Middle frontal gyrus (tissue), 1 donor: ENCODE measurements at regions not wholly inside any gene's neighbourhood (a gene's known extent, or its start where the extent isn't known, plus 50 kb on each side); places are given as distances from the start of the nearest gene placed in this dataset.

Experiments used
- DNase-seq: peaks from one replicate; pipeline ENCODE4 v3.0.0-alpha.2; 2015; ENCODE audit warnings: low spot score; ENCODE audit errors: extremely low spot score

DNA sequence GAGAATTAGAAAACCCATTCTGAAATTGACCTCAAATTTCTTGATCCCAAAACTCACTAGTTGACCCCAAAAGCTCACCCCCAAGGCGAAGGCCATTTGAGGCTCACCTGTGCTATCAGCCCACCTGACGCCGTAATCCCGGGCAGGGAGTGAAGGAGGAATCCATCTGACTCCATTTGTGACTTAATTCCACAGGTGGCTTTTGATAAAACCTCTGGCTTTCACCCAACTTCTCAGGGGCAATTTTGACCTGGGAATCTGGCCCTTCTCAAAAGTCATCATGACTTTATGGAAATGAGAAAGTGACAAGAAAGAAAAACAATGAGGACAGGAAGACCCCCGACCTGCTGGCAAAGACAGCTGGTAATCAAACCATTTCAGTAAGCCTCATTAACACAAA is 86.9 kb upstream of the SALL3 start:
- DNase-seq, result no peak

DNA sequence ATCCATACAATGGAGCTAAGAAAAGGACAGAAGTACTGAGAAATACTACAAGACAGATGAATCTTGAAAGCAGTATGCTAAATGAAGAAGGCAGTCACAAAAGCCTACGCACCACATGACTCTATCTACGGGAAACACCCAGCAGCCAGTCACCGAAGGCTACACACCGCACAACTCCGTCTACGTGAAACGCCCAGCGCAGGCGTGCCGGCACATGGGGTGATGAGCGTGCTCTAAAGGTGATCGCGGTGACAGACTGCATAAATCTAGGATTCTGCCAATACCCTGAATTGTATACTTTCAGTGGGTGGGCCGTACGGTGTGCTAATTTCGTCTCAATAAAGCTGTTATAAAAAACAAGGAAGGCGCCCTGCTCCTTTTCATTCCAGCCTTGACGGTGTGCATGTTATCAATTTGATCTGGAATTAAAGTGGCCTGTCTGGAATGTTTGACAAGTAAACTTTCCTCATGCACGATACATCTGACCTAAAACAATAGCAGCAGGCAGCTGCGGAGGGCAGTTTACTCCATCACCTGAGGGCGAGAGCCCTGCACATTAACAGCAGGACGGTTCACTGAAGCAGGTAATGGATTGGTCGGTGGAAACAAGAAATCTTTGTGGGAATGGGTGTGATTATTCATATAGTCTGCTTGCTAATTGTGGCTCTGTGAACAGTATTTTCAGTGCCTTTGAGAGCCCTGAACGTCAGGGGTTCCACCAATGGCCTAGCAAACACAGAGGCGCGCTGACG is 86.2 kb upstream of the SALL3 start:
- DNase-seq, result no peak

DNA sequence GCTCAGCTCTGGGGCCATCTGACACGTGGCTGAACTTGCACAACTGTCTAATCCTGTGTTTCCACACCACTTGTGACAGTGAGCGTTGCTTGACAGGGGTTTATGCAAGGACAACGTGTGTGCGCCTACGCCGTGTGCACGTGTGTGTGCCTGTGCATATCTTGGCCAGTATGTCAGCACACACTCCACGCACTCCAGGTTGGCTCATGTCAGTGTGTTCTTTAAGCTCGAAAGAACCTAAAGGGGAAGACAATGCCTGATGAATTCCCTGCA is 85.6 kb upstream of the SALL3 start:
- no peak for DNase-seq

DNA sequence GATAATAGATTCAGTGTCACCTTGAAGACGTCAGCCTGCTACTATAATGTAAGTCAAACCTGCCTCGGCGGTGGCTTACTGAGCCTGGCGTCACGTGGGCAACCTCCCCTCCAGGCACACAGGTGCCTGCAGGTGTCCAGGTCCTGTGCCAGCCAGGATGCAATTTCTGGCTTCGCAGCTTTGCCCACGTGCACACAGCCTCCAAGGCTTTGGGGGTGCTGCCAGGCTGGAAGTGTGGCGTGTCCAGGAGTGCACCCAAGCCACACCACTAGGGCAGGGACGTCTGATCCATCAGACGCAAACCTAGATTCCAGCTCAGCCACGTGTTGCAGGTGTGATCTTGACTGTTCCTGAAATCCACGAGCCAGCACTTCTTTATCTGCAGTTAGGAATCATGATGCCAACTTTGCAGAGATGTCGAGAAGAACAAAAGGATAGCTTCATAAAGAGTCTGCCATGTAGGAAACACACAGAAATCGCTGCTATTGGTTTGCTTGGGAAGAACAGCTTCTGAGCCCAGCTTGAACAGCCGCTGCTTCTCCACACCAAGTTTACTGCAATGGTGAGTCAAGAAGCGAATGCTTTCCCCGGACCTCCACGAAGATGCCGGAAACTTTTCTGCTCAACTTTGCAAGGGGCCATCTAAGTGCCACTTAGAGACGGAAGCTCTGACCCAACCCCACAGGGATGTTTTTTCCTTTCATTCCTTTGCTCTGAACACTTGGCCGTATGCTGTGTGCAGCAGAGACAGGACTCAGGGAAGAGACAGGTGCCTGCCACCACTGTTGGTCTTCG is 84.2 kb upstream of the SALL3 start:
- no peak for DNase-seq

DNA sequence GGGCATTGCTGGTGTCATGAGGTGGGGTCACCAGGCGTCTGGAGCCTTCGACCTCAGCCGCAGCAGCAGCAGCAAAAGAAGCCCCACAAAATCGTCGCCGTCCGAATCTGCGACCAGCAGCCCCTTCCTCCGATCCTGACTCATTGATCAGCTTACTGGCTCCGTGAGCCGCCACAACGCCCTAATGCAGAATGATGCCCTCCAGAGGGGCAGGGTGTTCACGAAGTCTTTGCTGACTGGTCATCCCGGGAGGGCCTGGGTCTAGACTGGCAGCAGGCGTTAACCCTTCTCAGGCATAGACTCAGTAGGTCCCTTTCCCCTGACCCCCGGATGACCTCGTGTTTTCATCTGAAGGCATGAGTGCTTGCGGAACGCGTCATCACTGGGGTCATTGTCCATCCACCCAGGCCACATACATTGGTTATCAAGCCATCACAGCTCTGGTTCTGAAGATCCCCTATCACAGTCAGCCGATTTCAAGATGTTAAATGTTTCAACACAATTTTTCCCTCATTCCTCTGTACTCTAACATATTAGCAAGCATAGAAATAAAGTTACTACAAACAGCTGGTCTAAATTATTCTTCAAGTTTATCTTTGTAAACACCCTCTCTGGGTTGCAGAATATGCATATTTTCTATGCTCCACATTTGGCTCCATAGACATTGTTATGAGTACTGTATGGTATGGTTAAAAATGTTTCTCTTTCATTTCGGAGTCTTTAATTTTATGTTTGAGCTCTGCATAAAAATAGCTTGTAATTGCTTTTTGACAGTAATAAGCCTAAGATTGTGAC is 83.3 kb upstream of the SALL3 start:
- no peak for DNase-seq

DNA sequence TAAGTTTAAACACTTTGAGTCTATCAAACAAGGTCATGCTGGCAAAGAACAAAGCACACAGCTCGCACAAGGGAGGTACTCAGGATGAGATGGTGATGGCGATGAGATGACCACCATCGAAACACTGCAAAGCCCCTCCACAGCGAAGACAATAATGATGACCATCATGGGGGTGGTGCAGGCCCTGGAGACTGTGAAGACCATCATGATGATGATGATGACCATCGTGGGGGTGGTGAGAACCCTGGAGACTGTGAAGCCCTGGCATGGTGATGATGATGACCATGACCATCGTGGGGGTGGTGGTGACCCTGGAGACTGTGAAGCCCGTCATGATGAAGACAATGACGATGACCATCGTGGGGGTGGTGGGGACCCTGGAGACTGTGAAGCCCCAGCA is 81.6 kb upstream of the SALL3 start:
- no peak for DNase-seq

DNA sequence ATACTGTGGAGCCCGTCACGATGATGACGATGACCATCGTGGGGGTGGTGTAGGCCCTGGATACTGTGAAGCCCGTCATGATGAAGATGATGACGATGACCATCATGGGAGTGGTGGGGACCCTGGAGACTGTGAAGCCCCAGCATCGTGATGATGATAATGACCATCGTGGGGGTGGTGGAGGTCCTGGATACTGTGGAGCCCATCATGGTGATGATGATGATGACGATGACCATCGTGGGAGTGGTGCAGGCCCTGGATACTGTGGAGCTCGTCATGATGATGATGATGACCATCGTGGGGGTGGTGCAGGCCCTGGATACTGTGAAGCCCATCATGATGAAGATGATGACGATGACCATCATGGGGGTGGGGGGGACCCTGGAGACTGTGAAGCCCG is 81.0 kb upstream of the SALL3 start:
- DNase-seq, result no peak

DNA sequence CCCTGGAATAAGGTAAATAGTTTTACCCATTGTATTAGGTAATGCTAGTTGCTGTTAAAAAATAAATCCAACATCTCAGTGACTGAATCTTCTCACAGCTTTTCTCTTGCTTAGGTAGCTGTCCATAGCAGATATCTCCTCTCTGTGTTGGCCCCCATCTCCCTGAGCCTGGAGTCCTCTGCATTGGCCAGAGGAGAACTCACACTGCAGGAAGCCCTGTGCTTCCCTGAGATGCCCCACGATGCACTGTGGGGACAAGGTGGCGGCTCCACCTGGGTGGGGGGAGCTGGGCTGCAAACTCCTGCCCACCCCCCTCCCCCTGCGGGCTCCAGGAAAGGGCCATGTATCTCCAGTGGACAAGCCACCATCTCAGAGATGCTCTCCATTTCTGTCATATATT is 80.4 kb upstream of the SALL3 start:
- no peak for DNase-seq

DNA sequence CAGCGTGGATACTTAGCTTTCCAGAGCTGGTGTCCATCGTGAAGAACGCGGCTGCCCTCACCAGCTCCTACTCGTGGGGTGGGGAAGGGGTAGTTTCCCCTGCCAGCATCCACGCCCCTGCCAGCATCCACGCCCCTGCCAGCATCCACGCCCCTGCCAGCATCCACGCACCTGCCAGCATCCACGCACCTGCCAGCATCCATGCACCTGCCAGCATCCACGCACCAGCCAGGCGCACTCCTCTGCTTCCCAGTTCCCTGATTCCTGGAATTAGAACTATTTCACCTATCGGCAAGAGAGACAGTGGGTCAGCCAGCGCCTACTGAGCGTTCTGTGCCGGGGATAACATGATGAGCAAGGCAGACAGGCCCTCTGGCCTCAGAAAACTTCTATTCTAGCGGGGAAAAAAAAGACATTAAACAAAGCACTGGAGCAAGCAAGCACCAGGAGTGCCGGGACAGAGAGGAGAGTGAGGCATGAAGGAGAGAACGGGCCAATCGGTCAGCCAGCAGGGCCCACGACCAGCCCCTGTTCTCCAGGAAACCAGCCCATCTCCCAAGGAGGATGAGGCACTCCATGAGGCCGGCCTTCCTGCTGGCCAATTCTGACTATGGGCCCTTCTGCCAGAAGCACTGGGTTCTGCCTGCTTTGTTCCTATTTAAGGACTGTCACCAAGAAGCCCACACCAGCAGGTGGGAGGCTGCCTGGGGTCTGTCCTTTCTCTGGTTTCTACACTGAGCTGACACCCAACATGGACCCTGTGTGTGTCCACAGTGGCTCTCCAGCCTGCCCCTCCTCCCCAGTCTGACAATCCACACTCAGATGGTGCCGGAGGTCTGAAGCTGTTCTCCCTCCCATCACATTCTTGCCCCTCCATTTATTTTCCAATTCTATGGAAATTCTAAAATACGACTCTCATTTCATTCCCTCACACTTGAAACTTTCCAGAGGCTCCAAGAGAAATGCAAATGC is 78.4 kb upstream of the SALL3 start:
- DNase-seq, result no peak

DNA sequence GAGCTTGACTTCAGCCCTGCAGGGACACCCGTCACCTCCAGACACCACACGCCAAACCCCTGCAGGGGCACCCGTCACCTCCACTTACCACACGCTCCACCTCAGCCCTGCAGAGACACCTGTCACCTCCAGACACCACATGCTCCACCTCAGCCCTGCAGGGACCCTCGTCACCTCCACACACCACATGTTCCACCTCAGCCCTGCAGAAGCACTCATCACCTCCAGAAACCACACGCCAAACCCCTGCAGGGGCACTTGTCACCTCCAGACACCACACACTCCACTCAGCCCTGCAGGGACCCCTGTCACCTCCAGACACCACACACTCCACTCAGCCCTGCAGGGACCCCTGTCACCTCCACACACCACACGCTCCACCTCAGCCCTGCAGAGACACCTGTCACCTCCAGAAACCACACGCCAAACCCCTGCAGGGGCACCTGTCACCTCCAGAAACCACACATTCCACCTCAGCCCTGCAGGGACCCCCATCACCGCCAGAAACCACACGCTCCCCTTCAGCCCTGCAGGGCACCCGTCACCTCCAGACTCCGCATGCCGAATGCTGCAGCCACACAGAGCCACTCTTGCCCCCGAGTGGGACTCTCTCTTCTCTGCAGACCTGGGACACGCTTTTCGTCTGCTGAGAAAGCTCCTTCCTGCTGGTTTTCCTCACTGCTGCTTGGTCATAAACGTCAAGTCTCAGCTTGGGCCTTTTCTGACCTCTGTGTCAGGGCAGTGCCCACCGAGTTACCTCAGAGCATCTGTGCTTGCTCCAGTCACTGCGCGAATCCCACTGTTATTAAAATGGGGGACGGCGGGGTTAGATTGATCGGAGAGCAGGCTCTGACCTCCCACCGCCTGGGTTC is 77.5 kb upstream of the SALL3 start:
- no peak for DNase-seq

DNA sequence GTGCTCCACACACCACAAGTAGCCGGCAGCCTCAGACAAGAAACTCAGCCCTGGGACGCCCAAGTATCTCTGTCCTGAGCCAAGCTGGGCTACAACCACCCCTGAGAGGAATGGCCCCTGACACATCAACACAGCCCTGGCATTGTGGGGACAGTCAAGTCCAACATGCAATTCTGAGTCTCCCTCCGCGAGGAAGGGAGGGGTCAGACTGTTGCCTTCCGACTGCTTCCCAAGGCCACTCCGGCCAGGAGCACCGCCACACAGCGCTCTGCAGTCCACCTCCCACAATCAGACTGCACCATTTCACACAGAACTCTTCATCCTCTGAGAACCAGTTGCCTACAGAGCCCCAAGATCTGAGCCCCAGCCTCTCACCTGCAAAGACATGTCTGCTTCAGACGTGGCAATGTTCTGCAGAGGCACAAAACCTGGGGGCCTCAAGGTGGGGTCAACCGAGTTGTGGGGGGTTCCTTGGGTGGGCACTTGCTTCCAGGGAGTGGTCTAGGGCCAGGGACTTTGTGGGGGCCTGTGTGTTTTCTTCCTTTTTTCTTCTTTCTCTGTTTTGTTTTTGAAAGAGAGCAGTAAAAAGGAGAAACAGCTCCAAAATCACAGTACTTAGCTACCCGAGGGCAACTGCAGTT is 76.7 kb upstream of the SALL3 start:
- DNase-seq, result no peak

DNA sequence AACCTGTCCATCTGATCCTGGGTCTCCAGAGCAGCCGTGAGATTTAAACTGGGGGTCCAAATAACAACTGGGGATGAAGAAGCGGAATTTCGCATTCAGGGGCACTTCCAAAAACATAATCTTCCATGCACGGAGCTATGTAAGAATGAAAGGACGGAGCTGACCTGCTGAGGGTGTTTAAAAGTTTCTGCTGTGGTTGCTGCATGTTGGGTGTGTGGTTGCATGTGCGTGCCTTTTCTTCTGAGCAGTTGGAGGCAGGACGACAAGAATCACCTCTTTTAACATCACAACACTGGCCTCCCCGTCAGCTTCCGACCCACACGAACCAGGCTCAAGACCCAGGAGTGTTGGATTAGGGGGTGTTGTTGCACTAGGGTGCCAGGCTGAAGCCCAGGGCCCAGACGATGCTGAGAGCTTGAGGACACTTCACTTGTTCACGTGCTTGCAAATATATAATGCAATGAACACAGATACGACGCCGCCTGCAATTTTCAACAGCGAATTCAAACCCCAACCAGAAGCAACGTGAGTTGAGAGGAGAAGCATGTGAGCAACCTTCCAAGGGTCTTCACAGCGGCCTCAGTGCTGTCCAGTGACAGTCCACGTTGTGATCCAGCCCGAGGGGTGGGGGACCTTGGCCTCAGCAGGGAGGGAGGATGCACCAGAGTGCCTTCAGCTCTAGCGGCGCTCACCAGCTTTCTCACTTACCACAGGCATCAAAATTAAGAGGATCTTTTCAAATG is 76.0 kb upstream of the SALL3 start:
- no peak for DNase-seq

DNA sequence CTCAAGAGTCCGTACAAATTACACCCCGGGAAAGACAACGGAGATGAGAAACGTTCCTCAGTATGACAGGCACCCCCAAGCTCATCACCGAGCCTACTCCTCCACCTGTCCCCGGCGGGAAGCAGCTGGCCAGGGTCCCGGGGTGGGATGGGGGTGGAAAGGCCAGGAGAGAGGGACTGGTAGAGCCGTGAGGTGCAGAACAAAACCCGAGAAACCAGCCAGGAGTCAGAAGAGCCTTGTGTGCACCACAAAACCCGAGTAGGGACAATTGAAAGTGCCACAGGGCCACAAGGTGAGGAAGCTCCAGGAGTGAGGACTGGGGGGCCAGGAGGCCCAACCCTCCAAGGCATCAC is 75.5 kb upstream of the SALL3 start:
- no peak for DNase-seq

DNA sequence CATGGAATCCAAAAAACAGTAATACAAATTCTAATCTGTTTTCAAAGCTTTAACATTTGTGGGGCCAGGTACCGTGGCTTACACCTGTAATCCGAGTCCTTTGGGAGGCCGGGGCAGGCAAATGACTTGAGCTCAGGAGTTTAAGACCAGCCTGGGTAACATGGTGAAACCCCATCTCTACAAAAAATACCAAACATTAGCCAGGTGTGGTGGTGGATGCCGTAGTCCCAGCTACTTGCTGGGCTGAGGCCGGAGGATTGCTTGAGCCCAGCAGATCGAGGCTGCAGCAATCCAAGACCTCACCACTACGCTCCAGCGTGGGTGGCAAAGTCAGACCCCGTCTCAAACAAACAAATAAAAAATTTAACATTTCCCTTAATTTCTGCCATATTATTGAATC is 74.3 kb upstream of the SALL3 start:
- DNase-seq, result no peak

DNA sequence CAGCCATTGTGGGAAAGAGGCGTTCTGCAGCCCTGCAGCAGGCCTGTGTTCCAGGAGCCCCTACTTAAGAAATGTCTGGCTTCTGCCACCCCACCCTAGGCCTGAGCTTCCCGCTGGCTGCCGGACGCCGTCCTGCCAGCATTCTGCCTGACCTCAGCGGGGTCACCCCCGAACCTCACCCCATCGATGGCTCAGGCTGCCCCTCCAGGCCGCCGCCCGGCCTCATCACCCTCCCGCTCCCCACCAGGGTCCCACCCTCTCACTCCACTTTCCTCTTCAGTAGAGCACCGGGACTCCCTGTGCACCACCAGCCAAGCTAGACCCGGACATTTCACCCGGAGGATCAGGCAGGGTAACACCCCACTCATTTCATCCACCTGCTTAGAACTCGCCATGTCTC is 73.6 kb upstream of the SALL3 start:
- DNase-seq, result no peak

DNA sequence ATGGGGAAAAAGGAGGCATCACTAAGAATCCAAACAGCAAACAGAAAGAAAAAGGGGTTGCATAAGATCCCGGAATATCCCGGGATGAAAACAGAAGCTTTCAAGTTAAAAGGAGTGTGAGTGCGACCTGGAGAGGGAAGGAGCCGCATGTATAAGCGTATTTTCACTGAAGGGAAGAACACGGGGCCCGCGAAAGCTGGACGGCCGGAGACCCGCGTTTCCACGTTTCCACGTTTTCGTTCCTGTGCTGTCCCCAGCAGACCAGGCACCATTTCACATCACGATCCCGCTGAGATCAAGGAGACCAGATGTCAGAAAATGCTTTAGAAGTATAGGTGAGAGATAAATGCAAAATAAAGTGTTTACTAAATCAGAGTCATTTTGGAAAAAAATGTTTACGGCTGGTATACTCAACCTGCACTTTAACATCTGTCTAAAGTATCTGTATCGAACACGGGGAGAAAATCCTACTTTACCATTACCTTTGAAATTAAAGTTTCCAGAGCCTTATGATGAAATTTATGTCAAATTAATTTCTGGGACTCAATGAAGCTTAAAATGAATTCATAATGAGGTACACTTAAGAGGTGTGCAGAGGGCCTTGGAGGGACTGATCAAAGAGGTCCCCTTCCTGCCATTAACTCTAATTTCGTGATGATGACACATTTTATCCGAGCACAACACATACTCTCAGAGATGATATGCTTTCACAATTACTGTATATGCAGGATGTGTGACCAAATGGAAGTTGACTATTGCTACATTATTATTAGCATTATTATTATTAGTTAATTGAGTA is 71.0 kb upstream of the SALL3 start:
- DNase-seq, result no peak

DNA sequence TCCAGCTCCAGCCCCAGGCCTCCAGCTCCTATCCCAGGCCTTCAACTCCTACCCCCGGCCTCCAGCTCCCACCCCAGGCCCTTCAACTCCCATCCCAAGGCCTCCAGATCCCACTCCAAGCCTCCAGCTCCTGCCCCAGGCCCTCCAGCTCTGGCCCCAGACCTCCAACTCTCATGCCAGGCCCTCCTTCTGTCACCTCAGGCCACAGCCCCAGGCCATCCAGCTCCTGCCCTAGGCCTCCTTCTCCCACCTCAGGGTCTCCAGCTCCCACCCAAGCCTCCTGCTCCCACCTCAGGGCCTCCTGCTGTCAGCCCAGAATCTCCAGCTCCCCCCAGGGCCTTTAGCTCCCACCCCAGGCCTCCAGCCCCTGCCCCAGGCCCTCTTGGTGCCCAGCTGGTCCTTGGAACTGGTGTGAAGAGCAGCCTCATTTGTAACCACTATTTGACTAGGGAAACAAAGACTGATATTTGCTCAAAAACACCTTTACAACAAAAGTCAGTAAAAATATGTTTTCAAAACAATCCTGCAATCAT is 67.8 kb upstream of the SALL3 start:
- DNase-seq, result no peak

DNA sequence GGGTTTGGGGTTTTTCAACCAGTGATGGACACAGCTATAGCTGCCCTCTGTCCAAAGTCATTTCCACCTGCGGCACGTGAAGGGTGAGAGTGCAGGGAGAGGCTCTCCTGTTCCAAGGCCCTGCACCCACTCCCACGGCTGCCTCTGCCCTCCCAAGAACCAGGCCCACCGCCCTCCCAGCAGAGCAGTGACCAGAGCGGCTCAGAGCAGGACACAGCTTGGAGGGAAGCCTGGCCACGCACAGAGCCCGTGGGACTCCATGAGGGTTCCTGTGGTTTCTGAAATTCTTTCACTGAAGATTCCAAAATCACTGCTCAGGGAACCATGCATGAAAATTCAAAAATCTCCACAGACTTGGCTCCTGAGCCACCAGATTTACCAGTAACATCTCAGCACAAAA is 67.3 kb upstream of the SALL3 start:
- DNase-seq, result no peak
